Upper lobe of right lung (tissue), 1 donor: ENCODE measurements at regions not wholly inside any gene's neighbourhood (a gene's known extent, or its start where the extent isn't known, plus 50 kb on each side); places are given as distances from the start of the nearest gene placed in this dataset.
"Not testable (repeated sequence)": the region's sequence is repeated elsewhere in the genome, so short reads cannot be mapped to it uniquely, and the experiment has no call there.

ENCODE experiments used
- ATAC-seq: fragments of 200-7000 bp; cut with Tn5 transposase; one replicate; pipeline ENCODE4 v1.9.1; 2020; ENCODE audit warnings: mild to moderate bottlenecking, moderate library complexity
- DNase-seq: peaks from one replicate; pipeline ENCODE4 v3.0.0-alpha.2; 2020
- H3K27ac ChIP-seq: fragments of 200-600 bp; one replicate; pipeline ENCODE4 v1.8.0; 2022
- H3K27me3 ChIP-seq: fragments of 200-600 bp; one replicate; pipeline ENCODE4 v1.8.0; 2022; ENCODE audit warnings: mild to moderate bottlenecking
- H3K36me3 ChIP-seq: fragments of 200-600 bp; one replicate; pipeline ENCODE4 v1.8.0; 2022
- H3K4me1 ChIP-seq: fragments of 200-600 bp; one replicate; pipeline ENCODE4 v1.8.0; 2022
- H3K4me3 ChIP-seq: fragments of 200-600 bp; one replicate; pipeline ENCODE4 v1.8.0; 2022; ENCODE audit warnings: mild to moderate bottlenecking
- H3K9me3 ChIP-seq: fragments of 200-600 bp; one replicate; pipeline ENCODE4 v1.8.0; 2022
- intact Hi-C: fragments of 100-400 bp; cut with DNase I; formaldehyde crosslinking; loops from one replicate; pipeline ENCODE4 v1.11.0; 2022
- TF ChIP-seq, protein P1 (sequence below): fragments of 200-600 bp; IDR thresholded peaks from one replicate; pipeline ENCODE4 v1.8.0; 2022; ENCODE audit warnings: antibody characterized with exemption
- donor health status: DM: no; HTN: yes; CAD: no; lungs with severe emphysema.

DNA sequence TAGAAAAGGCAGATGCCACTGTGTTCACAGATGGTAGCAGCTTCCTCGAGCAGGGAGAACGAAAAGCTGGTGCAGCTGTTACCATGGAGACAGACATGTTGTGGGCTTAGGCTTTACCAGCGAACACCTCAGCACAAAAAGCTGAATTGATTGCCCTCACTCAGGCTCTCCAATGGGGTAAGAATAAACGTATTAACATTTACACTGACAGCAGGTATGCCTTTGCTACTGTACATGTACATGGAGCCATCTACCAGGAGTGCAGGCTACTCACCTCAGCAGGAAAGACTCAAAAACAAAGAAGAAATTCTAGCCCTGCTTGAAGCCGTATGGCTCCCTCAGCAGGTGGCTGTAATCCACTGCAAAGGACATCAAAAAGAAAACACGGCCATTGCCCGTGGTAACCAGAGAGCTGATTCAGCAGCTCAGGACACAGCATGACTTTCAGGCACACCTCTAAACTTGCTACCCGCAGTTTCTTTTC lies 197.7 kb downstream of the ZNF737 start:
- no peak overlapping the region for H3K27ac ChIP-seq
- intact Hi-C loops = no loop called here
- TF ChIP-seq, protein P1, sequence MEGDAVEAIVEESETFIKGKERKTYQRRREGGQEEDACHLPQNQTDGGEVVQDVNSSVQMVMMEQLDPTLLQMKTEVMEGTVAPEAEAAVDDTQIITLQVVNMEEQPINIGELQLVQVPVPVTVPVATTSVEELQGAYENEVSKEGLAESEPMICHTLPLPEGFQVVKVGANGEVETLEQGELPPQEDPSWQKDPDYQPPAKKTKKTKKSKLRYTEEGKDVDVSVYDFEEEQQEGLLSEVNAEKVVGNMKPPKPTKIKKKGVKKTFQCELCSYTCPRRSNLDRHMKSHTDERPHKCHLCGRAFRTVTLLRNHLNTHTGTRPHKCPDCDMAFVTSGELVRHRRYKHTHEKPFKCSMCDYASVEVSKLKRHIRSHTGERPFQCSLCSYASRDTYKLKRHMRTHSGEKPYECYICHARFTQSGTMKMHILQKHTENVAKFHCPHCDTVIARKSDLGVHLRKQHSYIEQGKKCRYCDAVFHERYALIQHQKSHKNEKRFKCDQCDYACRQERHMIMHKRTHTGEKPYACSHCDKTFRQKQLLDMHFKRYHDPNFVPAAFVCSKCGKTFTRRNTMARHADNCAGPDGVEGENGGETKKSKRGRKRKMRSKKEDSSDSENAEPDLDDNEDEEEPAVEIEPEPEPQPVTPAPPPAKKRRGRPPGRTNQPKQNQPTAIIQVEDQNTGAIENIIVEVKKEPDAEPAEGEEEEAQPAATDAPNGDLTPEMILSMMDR = no peak
- no peaks in the 10 kb centered on the region for H3K4me1 ChIP-seq
- H3K36me3 ChIP-seq = no peaks in the 10 kb centered on the region
- ATAC-seq (peak; percentile 50), DNase-seq (no peak)
- no peaks in the 10 kb centered on the region for H3K27me3 ChIP-seq
- no peaks in the 10 kb centered on the region for H3K9me3 ChIP-seq
- H3K4me3 ChIP-seq = no peak overlapping the region

DNA sequence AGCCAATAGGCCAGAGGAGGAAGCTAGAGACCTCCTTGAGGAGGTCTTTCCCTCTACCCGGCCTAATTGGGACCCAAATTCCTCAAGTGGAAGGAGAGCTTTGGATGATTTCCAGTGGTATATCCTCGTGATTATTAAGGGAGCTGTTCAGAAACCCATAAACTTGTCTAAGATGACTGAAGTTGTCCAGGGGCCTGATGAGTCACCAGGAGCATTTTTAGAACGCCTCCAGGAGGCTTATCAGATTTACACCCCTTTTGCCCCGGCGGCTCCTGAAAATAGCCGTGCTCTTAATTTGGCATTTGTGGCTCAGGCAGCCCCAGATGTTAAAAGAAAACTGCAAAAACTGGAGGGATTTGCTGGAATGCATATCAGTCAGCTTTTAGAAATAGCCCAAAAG lies 198.1 kb downstream of the ZNF486 start:
- no peaks in the 10 kb centered on the region for H3K9me3 ChIP-seq
- ATAC-seq (no peak), DNase-seq (no peak)
- intact Hi-C loops = no loop called here
- H3K4me3 ChIP-seq = no peak overlapping the region
- no peak overlapping the region for H3K27ac ChIP-seq
- H3K36me3 ChIP-seq = no peaks in the 10 kb centered on the region
- H3K4me1 ChIP-seq = no peaks in the 10 kb centered on the region
- H3K27me3 ChIP-seq = no peaks in the 10 kb centered on the region
- TF ChIP-seq, protein P1 = no peak

DNA sequence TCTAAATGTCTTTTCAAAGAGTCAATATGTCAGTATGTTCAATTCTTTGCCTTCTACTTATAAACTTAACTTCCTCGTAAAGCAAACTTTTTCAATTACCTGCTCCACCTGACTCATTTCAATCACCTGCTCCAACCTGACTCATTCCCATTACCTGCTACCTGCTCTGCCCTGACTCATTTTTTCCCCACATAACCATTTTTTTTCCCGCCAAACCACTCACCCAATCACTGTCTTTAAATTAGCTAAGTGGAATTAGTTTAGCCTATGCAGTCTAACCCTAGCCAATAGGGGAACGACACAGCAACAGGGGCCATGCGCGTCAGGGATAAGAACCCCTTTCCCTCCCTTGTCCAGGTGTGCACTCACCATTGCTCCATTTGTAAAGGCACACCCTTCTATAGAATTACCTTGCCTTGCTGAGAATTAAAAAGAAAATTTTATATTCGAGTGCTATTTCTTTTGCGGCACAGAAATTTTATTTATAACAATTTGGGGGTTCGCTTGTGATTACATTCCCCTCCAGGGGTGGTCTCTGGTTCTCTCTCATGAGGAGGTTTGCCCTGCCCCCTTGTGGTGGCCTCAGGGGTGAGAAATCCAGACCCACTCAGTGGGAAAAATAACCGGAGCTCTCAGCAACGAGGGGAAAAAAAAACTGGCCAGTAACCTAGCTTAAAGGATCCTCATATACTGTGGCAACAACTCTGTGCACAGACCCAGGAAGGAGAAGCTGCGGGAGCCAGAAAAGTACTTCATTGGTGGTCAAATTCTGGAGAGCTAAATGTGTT lies 193.1 kb downstream of the ZNF486 start:
- DNase-seq (no peak), ATAC-seq (no peak)
- Histone ChIP-seq H3K27ac (no peak overlapping the region), H3K27me3 (no peaks in the 10 kb centered on the region), H3K36me3 (no peaks in the 10 kb centered on the region), H3K9me3 (no peaks in the 10 kb centered on the region), H3K4me1 (no peaks in the 10 kb centered on the region), H3K4me3 (no peak overlapping the region)
- intact Hi-C loops = no loop called here
- TF ChIP-seq, protein P1 = peak; percentile 29

DNA sequence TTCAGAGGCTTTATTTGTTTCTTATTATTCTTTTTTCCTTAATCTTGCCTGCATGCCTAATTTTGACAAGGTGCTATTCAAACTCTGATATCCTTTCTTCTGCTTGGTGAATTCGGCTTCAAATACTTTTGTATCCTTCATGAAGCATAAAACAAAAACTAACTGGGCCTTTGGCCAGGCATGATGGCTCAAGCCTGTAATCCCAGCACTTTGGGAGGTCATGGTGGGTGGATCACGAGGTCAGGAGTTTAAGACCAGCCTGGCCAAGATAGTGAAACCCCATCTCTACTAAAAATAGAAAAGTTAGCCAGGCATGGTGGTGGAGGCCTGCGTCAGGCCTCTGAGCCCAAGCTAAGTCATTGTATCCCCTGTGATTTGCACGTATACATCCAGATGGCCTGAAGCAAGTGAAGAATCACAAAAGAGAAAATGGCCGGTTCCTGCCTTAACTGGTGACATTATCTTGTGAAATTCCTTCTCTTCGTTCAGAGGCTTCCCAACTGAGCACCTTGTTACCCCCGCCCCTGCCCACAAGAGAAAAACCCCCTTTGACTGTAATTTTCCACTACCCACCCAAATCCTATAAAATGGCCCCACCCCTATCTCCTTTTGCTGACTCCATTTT lies 191.9 kb downstream of the ZNF486 start:
- H3K36me3 ChIP-seq, DNase-seq, H3K4me1 ChIP-seq, H3K27ac ChIP-seq, intact Hi-C loops, H3K9me3 ChIP-seq, H3K4me3 ChIP-seq, ATAC-seq, H3K27me3 ChIP-seq: not testable (repeated sequence)

DNA sequence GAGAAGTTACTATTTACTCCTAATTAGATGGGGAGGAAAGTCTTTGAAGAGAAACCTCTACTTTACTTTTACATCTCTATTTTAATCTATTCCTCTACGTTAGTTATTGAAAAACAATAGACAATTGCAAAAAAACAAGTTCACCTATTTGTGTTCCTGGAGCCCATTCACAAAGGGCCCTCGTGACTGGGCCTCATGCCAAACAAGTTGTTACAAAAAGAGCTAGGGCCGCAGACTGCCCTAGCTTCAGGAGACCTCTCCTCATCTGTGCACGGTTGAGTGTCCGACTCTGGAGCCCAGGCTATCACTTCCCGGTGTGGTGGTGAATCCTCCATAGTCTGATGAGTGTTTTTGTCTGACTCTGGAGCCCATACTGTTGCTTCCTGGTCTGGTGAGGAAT lies 190.9 kb downstream of the ZNF486 start:
- intact Hi-C loops = no loop called here
- Histone ChIP-seq H3K4me3 (no peak overlapping the region), H3K9me3 (no peaks in the 10 kb centered on the region), H3K27me3 (no peaks in the 10 kb centered on the region), H3K36me3 (no peaks in the 10 kb centered on the region), H3K27ac (no peak overlapping the region), H3K4me1 (no peaks in the 10 kb centered on the region)
- ATAC-seq (no peak), DNase-seq (no peak)
- TF ChIP-seq, protein P1 = no peak

DNA sequence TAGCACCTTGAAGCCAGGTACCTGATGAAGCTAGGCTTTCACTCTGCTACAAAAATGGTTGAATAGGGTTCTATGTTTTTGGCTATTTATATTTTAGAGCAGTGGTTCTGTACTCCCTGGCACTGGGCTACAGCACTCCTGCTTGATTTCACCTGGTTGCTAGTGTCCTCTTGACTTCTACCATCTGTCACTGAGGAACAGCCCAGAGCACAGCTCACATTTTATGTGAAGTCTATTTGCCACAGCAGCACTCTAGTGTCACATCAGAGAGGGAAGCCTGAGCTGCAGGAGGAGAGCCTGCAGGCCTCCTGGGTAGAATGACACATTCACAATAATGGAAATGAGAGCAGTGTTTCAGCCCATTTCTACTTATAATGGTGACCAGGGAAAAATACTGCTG lies 184.2 kb downstream of the ZNF486 start:
- Histone ChIP-seq H3K9me3 (no peaks in the 10 kb centered on the region), H3K4me1 (no peaks in the 10 kb centered on the region), H3K36me3 (no peaks in the 10 kb centered on the region), H3K4me3 (no peak overlapping the region), H3K27me3 (no peaks in the 10 kb centered on the region), H3K27ac (no peak overlapping the region)
- ATAC-seq = no peak
- TF ChIP-seq, protein P1 = no peak
- intact Hi-C loops = no loop called here
- DNase-seq = no peak
